GM18951 (cell line): ENCODE measurements at regions not wholly inside any gene's neighbourhood (a gene's known extent, or its start where the extent isn't known, plus 50 kb on each side); places are given as distances from the start of the nearest gene placed in this dataset.

Source experiments
- POLR2A ChIP-seq: IDR thresholded peaks from 4 replicates; pipeline ENCODE4 v1.6.1; 2011; ENCODE audit warnings: mild to moderate bottlenecking; ENCODE audit not compliant: insufficient read length, insufficient read depth; ENCODE audit errors: extremely low read depth
- in situ Hi-C: fragments of 300-500 bp; cut with MboI; formaldehyde crosslinking; loops from one replicate; pipeline ENCODE4 v1.12.0; 2022; ENCODE audit warnings: low sequenced_read_pairs, mixed read lengths, inconsistent platforms; ENCODE audit not compliant: unreplicated experiment

DNA sequence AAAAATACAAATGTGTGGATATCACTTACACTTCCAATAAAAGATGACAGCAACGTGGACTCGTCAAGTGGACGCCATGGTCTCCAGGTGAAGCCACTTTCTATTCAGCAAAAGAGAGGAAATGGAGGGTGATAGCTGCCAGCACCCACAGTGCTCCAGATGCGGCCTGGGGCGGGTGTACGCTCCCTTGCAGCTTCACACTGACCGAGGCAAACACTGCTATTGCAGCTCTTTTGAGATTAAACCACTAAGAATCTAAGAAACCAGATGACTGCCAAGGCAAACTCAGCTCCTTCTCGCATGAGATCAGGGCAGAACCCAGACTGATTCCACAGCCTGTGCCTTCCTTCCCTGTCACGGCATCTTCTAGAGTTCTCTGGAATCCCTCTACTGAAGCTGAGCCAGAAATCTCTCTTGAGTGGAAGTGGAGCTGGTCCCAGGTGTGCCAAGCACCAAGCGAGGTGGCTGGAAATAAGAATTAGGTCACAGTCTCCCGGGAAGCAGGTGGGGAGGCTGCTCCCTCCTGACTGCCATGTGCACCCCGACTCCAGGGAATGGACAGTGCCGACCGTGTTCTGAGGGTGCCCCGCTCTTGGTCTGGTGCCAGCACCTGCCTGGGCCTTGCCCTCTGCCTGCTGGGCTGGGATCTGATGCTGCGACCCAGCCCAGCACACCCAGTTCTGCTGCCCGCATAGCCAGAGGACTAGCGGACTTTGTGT, 90.1 kb upstream of the AFDN start:
- no peak for TF ChIP-seq POLR2A
- in situ Hi-C loops, result no loop called here

DNA sequence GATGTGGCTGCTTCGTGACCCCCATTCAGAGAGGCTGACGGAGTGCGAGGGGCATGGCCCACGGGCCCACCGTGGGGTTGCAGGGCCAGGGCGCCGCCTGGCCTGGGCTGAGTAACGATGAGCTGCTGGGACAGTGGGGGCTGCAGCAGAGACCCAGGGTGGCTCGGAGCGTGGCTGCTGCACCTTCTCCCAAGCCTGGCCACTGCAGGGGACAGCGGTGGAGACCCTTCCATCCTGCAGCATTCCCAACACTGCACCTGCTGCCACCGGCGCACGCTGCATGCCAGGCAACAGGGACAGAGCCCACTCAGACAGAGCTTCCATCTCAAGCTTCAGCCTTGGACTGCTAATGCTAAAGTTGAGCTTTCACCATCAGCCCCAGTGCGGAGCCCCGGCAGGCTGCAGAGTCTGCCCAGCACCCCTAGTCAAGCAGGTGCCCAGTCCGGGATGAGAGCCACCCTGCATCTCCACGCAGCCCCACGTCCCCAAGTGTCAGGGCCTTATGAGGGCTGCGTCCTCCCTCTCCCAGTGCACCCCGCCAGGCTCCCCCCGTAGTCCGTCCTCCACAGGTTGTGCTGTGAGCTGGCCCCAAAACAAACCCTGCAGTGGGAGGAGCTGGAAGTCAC, 89.4 kb upstream of the AFDN start:
- in situ Hi-C loops, result no loop called here
- no peak for TF ChIP-seq POLR2A

DNA sequence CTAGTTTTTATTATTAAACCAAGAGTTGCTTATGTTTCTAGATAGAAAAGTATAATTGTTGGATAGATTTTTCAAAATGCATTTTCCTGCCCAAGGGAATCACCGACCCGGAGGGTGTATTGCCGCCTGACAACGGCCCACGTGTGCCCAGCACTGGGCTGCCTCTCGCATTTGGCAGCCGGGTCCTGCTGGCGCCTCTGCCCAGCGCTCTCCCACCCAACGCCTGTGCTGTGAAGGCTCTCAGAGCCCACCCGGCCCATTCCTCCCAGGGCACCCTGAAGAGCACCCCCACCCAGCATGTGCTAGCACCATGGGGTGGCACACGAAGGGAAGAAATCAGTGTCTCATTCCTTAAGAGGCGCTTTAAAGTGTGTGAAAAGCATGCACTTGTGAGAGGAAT, 88.3 kb upstream of the AFDN start:
- no peak for TF ChIP-seq POLR2A
- in situ Hi-C loops, result no loop called here

DNA sequence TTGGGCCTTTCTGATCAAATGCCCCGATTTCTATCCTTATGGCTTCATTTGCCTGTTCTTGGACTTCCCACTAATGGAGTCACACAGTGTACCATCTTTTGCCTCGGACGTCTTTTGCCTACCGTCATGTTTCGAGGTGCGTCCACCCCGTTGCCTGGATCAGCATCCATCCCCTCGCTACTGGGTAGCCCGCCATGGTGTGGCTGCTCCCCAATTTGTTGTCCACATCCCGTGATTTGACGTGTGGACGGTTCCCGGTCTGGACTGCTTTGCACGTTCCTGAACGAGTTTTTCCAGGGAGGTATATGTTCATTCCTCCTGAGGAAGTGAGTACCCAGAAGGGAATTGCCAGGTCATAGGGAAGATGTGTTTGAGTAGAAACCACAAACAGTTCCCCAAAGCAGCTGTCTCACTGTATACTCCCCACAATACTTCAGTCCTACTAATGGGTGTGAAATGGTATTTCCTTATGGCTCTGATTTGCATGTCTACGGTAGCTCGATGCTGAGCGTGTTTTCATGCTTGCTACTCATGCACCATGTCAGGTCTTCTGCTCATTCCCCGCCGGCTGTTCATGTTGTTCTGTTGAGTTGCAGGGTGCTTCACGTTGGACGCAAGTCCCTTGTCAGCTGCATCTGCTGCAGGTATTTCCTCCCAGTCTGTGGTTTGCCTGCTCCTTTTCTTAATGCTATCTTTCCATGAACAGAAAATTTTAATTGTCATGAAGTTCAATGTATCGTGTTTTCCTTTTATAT, 86.8 kb upstream of the AFDN start:
- no peak for TF ChIP-seq POLR2A
- in situ Hi-C loops, result no loop called here

DNA sequence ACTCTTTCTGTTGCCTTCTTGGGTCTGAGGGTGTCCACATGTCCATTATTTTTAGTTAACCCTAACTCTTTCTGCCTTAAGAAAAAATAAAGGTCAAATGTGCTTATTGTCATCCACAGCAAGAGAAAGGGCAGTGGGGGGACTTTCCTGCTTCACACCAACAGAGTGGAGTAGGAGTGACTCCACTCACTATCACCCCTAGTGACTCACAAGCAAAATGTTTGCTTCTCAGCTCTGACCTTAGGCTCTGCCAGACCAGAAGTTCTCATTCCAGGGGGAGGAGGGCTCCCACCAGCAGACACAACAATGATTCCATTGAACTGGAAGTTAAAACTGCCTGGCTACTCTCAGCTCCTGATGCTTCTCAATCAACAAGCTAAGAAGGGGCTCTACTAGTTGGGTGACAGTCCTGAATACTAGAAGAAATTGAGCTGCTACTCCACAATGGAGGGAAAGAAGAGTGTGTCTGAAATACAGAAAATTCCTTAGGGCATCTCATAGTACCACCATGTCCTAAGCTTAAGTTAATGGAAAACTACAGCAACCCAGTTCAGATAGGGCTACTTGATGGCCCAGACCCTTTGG, 83.9 kb upstream of the AFDN start:
- no peak for TF ChIP-seq POLR2A
- in situ Hi-C loops, result no loop called here

DNA sequence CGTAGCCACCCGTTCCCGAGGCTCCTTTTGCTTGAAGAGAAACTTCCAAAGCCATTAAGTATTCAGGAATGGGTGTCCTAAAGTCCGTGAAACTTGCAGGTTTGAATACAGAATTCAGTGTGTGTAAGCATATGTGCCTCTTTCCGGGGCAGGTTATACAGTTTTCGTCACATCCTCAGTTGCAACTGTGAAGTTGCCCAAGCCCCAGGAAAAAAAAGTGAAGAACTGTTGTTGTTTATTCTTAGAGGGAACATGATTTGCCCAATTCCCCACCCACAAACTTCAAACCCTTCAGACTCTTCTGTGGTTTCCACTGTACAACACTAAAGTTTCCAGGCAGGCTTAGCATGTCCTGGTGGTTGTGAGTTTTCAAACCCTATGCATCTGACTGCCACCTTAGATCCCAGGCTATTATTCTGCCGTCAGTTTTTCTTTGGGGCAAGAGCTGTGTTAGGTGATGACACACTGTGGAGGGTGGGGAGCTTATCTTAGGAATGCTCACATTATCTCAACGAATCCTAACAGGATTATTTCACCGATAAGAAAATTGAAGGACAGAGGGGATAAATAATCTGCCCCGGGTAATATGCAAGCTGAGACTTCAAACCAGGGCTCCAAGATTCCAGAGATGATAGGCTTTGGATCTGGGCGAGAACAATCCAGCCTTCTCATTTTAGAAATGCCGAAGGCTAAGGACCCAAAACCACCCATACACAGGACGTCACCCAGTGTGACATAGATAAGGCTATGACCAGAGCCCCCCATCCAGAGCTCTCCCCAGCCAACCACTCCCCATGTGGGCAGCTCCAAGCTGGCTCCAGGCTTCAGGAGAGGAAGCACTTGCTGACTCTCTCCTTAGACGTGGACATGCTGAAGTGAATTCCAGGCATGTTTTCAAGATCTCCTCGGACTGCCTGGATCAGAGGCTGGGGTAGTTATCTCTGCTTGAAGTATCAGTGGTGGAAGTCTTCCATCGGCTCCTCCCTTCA, 81.7 kb upstream of the AFDN start:
- no peak for TF ChIP-seq POLR2A
- in situ Hi-C loops, result no loop called here

DNA sequence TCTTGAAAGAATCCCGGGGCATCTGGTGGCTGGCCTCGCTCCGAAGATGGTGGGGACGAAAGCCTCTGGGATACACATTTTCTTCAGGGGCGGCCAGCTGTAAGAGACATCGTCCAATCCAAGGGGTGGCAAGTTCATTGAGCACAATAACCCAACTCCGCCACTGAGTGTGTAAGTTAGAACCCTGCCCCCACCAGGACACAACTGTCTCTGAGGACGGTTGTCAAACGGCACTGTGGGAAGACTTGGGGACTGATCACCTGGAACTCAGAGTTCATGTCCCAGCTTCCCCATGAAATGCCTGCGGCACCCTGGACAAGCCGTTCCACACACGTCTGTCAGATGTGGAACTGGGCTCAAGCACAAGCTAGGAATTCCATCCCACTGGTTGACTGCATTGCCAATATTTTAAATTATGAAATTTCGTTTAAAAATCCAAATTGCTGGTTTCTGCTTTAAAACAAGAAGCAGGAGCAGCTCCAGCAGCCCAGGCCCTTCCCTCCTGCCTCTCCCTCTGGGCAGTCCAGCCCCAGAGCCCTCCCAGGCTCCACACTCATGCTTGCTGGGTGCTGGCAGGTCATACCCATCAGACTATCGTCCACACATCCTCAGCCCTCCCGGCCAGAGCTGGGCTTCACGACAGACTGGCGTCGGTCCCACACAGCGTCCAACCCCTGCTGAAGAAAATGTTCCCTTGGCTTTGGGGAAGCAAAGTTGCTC, 80.9 kb upstream of the AFDN start:
- in situ Hi-C loops, result no loop called here
- no peak for TF ChIP-seq POLR2A

DNA sequence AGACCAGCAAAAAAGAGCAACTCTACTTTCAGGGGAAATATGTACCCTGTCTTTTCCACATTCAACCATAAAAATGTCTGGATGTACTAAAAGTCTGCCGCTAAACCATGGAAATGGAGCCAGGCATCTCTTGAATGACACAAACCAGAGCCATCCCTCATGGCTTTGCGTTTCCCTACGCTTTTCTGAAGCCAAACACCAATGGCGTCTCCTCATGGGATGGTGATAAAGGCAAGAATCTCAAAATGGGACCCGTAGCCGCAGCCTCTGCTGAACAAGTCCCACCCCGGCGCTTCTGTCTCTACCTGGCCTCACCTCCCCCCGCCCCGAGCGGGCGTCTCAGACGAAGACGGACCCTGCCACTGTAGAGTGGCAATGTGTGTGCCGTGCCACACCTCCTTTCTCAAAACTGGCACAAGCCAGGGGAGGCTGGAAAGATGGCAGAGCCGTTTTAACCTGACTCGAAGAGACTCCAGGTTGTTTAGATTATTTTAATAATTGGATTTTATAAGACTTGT, 80.3 kb upstream of the AFDN start:
- in situ Hi-C loops, result no loop called here
- no peak for TF ChIP-seq POLR2A

DNA sequence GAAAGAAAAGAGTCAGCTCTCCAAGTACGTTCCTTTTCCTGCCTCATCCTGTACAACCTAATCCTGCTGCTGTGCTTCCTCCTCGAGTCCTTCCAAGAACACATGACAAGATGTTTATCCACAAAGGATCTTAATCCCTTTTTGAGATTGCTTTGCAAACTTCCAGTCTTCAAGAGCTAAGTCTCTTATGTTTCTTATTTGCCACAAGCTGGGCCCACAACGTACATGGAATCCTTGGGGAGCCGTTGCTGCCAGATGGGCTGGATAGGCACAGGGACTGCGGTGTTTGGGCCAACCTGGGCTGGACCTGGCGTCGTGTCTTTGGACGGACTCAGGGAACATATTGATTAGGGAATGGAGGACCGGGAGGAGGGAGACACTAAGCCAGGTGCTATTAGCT, 79.7 kb upstream of the AFDN start:
- TF ChIP-seq POLR2A, result no peak
- in situ Hi-C loops, result no loop called here

DNA sequence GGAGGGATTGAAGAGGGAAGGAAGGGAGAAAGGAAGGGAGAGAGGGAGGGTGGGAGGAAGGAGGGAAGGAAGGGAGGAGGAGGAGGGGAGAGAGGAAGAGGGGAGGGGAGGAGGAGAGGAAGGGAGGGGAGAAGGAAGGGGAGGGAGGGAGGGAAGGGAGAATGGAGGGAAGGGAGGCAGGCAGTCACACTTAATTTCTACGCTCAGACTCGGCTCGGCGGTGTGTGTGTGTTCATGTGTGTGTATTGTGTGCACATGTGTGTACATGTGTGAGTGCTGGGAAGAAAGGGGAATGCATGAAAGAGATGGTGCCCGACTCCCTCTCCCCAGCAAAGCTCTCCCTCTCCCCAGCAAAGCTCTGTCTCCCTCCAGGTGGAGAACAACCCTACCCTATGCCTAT, 79.1 kb upstream of the AFDN start:
- in situ Hi-C loops, result no loop called here

DNA sequence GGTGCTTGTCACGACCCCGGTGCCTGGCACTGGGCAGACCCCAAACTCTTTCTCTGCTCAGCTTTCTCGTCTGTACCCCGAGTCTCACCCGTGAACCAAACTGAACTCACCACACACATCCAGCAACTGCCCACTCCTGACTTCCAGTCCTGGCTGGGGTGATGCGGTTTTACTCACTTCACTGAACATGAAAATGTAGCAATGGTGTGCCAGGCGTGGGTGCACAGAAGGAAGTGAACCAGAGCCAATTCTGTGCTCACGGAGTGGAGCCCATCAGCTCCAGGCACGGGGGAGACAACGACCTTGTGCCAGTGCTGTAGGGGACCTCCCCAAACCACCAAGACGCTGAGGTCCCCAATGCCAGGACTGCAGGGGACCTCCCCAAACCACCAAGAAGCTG, 78.7 kb upstream of the AFDN start:
- TF ChIP-seq POLR2A, result no peak

More for the DNA sequence above, 79.1 kb upstream of the AFDN start:
- no peak for TF ChIP-seq POLR2A

More for the DNA sequence above, 78.7 kb upstream of the AFDN start:
- in situ Hi-C loops, result no loop called here
